BJ (cell line): ENCODE measurements at regions not wholly inside any gene's neighbourhood (a gene's known extent, or its start where the extent isn't known, plus 50 kb on each side); places are given as distances from the start of the nearest gene placed in this dataset.

Experiments used
- CTCF ChIA-PET: fragments of 350-600 bp; formaldehyde crosslinking; extraction: SDS; loops from one replicate; lab custom pipeline; 2021; ENCODE audit warnings: antibody characterized with exemption, inconsistent platforms; lab: Yijun Ruan, JAX
- POLR2A ChIA-PET: fragments of 300-600 bp; sonication (Branson Sonifier 250); formaldehyde crosslinking; extraction: SDS; loops from one replicate; lab custom pipeline; 2021; ENCODE audit warnings: antibody characterized with exemption; lab: Charles Lee
- DNase-seq: peaks from one replicate; pipeline ENCODE4 v3.0.0-alpha.2; 2011; ENCODE audit warnings: low read depth
- H3K27me3 ChIP-seq: 2 replicates; pipeline ENCODE4 v1.6.0; 2011; ENCODE audit warnings: low read length; ENCODE audit not compliant: control insufficient read depth, insufficient read depth
- H3K36me3 ChIP-seq: 2 replicates; pipeline ENCODE4 v1.5.1; 2011; ENCODE audit warnings: low read length; ENCODE audit not compliant: control insufficient read depth, insufficient read depth
- H3K4me3 ChIP-seq: 2 replicates; pipeline ENCODE4 v1.5.1; 2011; ENCODE audit warnings: low read depth, mild to moderate bottlenecking, control low read depth, low read length
- CTCF ChIP-seq: IDR thresholded peaks from 2 replicates; pipeline ENCODE4 v1.5.1; 2011; ENCODE audit warnings: low read depth, mild to moderate bottlenecking, control low read depth, inconsistent platforms, low read length, moderate library complexity; ENCODE audit not compliant: insufficient read depth

- Histone ChIP-seq H3K36me3 (no peaks in the 10 kb centered on the region), H3K27me3 (no peaks in the 10 kb centered on the region), H3K4me3 (no peak overlapping the region)
- CTCF ChIA-PET, result no interaction called here
- DNase-seq, result no peak
- POLR2A ChIA-PET, result no interaction called here
- no peak for TF ChIP-seq CTCF
Observed at GRCh38 chr3:147471741-147472140, 62.6 kb downstream of the ZIC1 start.

GRCh38 chr3:147472846-147473245, 63.7 kb downstream of the ZIC1 start:
- TF ChIP-seq CTCF, result no peak
- CTCF ChIA-PET, result no interaction called here
- POLR2A ChIA-PET, result no interaction called here
- no peaks in the 10 kb centered on the region for H3K27me3 ChIP-seq
- DNase-seq, result no peak
- H3K36me3 ChIP-seq, result no peaks in the 10 kb centered on the region
- no peak overlapping the region for H3K4me3 ChIP-seq

- no peak overlapping the region for H3K4me3 ChIP-seq
- no peak for DNase-seq
- H3K27me3 ChIP-seq, result no peaks in the 10 kb centered on the region
- no peaks in the 10 kb centered on the region for H3K36me3 ChIP-seq
- POLR2A ChIA-PET, result no interaction called here
- CTCF ChIA-PET, result no interaction called here
- TF ChIP-seq CTCF, result no peak
Observed at GRCh38 chr3:147483145-147483544, 74.0 kb downstream of the ZIC1 start.

- ChIA-PET CTCF (no interaction called here), POLR2A (no interaction called here)
- DNase-seq, result no peak
- H3K4me3 ChIP-seq, result no peak overlapping the region
- no peaks in the 10 kb centered on the region for H3K27me3 ChIP-seq
- TF ChIP-seq CTCF, result no peak
- no peaks in the 10 kb centered on the region for H3K36me3 ChIP-seq
Observed at GRCh38 chr3:147483578-147483977, 74.4 kb downstream of the ZIC1 start.

- POLR2A ChIA-PET, result no interaction called here
- H3K27me3 ChIP-seq, result no peaks in the 10 kb centered on the region
- CTCF ChIA-PET, result no interaction called here
- TF ChIP-seq CTCF, result no peak
- DNase-seq, result no peak
- H3K36me3 ChIP-seq, result no peaks in the 10 kb centered on the region
- no peak overlapping the region for H3K4me3 ChIP-seq
Observed at GRCh38 chr3:147493065-147493464, 83.9 kb downstream of the ZIC1 start.

- DNase-seq, result no peak
- CTCF ChIA-PET, result no interaction called here
- no peak for TF ChIP-seq CTCF
- POLR2A ChIA-PET, result no interaction called here
- Histone ChIP-seq H3K36me3 (no peaks in the 10 kb centered on the region), H3K27me3 (no peaks in the 10 kb centered on the region), H3K4me3 (no peak overlapping the region)
Observed at GRCh38 chr3:147493666-147494065, 84.5 kb downstream of the ZIC1 start.
